Stimulated activated CD8-positive, alpha-beta memory T cell treated with anti-CD3 and anti-CD28 coated beads, Interleukin-15, amount 100 ng/mL, for 48 hours (primary cell): ENCODE measurements at regions not wholly inside any gene's neighbourhood (a gene's known extent, or its start where the extent isn't known, plus 50 kb on each side); places are given as distances from the start of the nearest gene placed in this dataset.
"Not testable (repeated sequence)": the region's sequence is repeated elsewhere in the genome, so short reads cannot be mapped to it uniquely, and the experiment has no call there.

ENCODE experiments used
- DNase-seq, 2 donors: peaks; one replicate each; pipeline ENCODE4 v3.0.0-alpha.2; 2020; ENCODE audit warnings: low read depth in 2 of 2

DNA sequence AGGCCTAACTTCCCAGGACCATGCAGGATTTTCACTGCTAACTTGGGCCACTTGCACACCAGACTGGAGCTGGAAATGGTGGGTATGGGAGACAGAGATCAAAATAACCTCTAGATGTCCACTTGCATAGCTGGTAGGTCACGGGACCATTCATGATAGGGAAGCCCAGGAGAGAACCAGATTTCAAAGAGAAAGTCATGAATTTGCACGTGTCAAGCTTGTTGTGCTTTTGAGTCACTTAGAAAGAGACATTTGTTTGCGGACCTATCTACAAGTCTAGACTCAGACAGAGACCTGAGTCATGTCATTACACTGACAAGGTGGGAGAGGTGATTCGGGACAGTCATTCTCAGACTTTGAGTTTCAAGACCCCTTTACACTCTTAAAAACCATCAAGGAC is 704.1 kb downstream of the DTWD2 start:
- DNase-seq: not testable (repeated sequence)

DNA sequence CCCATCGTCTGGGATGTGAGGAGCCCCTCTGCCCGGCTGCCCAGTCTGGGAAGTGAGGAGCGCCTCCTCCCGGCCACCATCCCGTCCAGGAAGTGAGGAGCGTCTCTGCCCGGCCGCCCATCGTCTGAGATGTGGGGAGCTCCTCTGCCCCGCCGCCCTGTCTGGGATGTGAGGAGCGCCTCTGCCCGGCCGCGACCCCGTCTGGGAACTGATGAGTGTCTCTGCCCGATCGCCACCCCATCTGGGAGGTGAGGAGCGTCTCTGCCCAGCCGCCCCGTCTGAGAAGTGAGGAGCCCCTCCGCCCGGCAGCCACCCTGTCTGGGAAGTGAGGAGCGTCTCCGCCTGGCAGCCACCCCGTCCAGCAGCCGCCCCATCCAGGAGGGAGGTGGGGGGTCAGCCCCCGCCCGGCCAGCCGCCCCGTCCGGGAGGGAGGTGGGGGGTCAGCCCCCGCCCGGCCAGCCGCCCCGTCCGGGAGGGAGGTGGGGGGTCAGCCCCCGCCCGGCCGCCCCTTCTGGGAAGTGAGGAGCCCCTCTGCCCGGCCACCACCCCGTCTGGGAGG is 705.8 kb downstream of the DTWD2 start:
- not testable (repeated sequence) for DNase-seq

DNA sequence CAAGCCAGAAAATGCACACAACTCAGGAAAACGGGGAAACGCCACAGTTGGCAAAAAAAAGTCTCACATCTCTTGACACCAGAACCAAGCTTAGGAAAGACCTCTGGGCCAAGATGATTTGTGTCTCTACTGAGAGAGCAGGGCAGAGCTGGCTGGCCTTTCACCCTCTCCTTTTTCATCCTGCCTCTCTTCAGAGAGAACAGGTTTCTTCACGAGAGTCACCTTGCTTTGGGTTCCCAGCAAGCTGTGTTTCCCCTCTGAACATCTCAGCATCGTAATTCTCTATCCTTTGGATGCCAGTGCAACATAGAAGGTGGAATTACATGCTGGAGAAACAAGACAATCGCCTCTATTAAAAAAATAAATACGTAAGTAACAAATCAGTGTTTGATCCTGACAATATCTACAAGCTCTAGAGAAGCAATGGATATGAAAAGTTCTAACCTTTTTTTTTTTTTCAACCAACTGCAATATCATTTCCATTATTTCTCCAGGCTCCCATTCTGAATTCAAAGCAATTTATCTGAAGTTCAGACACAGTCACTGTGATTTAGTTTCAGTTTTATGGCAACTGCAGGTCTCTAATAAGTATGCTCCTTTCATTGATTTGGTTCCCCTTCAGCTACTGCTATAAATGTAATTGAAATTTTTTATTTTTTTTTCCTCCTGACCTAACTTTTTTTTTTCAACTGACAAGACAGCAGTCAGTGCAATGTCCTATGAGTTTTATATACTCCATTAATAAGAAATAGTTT is 708.6 kb downstream of the DTWD2 start:
- no peak for DNase-seq

GRCh38 chr5:118270526-118270925 is 717.8 kb downstream of the DTWD2 start:
- no peak for DNase-seq

DNA sequence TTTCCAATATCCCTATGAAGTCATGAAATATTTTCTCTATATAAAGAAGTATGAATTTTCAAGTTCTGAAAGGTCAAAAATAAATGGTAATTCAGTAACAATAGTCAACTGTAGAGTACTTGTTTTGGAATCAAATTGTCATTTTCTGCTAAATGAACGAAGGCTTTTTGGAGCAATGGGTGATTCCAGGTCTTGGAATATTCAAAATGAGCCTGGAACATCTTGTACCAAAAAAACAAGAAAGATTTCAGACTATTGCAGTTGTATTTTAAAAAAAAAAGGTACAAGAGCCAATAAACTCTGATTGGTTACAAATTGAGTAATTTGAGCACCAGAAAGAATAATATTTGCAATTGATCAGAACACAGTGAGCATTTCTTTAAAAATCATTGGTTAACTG is 730.1 kb downstream of the DTWD2 start:
- DNase-seq: no peak

DNA sequence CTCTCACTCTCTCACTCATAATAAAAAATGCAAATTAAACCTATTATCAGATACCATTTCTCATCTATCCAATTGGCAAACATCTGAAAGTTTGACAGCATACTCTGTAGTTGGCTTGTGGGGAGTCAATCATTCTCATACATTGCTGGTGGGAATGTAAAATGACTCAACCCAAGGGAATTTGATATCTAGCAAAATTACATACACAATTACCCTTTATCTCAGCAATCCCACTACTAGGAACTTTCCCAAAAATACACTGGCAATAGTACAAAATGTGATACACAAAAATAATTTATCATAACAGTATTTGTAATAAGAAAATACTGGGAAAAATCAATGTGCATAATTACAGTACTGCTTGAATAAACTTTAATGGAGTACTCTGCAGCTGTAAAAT is 731.3 kb downstream of the DTWD2 start:
- DNase-seq: no peak

- no peak for DNase-seq
Observed at GRCh38 chr5:118253225-118254061, 734.9 kb downstream of the DTWD2 start.

DNA sequence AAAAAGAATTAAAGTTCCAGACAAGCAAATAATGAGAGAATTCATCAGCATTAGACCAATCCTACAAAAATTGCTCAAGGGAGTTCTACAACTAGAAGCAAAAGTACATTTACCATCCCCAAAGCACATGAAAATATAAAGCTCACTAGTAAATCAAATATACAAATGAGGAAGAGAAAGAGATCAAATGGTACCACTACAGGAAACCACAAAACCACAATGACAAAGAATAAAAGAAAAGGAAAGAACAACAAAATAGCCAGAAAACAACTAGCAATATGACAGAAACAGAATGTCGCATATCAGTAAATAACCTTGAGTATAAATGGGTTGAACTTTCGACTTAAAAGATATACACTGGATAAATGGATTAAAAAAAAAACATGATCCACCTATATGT is 739.0 kb downstream of the DTWD2 start:
- no peak for DNase-seq

- DNase-seq: no peak
Observed at GRCh38 chr5:118247458-118247857, 740.9 kb downstream of the DTWD2 start.

GRCh38 chr5:118243613-118244012 is 744.7 kb downstream of the DTWD2 start:
- DNase-seq: no peak

DNA sequence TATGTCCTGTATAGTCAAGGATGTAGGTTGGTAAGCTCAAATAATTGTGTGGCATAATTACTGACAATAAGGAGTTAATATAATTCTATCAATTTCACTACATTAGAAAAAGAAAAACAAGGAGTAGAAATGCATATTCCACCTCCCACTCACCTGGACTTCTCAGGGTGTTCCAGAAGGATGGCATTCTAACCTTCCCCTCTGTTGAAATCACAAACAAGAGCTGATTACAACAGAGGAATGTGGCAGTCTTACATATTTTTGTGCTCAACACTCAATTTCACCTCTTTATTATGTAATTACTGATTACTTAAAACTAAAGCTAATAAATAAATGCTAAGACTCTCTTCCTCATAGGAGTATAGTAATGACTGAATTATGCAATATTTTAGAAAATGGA is 745.3 kb downstream of the DTWD2 start:
- no peak for DNase-seq

GRCh38 chr5:118236108-118236849 is 752.1 kb downstream of the DTWD2 start:
- no peak for DNase-seq

DNA sequence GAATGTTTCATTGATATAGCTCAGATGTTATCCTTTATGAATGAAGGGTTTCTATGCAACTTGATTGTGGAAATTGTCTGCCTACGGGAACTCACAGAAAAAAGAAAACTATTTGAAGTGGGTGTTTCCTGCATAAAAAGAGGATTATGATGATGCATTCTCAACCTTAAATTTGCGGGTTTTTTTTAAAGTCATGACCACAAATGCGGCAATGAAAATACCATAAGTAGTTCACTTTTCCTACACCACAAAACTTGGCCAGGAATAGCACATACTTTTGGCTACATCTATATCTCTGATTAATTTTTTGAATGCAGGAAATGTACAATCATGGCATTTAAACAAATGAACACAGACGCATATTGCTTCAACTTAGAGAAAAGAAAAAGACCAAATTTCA is 754.7 kb downstream of the DTWD2 start:
- DNase-seq: no peak

DNA sequence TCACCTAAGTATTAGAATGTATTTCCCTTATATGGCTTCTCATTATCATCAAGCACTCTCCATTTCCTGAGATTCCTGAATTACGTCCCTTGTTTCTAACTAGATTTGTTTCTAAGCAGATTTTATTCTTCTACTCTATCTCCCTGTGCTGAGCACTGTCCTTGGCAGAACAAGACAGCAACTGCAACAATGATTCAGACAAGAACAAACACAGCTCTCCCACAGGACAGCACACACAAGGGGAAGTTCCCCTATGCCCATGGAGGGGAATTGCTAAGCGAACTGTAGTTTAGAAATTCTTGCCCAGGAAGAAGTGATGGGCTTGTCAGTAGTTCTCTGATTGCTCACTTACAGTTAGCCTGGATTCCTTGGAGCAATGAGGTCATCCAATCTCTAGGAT is 759.9 kb downstream of the DTWD2 start:
- no peak for DNase-seq

GRCh38 chr5:118224546-118224945 is 763.8 kb downstream of the DTWD2 start:
- no peak for DNase-seq

DNA sequence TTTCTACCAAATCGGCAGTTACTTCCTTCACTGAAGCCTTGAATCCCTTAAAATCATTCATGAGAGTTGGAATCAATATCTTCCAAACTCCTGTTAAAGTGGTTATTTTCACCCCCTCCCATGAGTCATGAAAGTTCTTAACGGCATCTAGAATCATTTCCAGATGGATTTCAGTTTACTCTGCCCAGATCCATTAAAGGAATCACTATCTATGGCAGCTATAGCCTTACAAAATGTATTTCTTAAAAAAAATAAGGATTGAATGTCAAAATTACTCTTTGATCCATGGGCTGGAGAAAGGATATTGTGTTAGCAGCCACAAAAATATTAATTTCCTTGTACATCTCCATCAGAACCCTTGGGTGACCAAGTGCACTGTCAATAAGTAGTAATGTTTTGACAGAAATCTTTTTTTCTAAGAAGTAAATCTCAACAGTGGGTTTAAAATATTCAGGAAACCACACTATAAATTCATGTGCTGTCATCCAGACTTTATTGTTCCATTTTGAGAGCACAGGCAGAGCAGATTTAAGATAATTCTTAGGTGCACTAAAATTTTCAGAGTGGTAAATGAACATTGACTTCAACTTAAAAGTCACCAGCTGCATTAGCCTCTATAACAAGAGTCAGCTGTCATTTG is 767.7 kb downstream of the DTWD2 start:
- DNase-seq: no peak

- DNase-seq: no peak
Observed at GRCh38 chr5:118211606-118212005, 776.7 kb downstream of the DTWD2 start.

DNA sequence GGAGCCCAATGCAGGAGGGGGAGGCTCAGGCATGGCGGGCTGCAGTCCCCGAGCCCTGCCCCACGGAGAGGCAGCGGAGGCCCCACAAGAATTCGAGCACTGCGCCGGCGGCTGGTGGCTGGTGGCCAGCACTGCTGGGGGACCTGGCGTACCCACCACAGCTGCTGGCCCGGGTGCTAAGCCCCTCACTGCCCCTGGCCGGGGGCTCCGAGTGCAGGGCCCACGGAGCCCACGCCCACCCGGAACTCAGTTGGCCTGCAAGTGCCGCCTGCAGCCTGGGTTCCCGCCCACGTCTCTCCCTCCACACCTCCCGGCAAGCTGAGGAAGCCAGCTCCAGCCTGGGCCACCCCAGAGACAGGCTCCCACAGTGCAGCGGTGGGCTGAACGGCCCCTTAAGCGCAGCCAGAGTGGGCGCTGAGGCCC is 780.3 kb downstream of the DTWD2 start:
- DNase-seq: no peak

DNA sequence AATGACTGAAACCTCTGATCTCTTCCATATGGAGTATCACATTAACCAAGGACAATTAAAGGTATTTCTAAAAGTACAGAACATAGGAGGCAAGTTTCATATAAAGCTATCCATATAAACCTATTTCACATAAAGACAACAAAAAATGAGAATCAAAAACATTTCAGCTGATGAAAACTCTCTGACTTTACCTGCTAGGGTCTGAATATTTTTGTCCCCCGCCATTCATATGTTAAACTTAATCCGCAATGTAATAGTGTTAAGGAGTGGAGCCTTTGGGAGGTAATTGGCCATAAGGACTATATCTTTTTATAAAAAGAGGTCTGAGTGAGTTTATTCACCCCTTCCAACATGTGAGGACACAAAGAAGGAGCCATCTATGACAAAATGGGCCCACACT is 788.5 kb downstream of the DTWD2 start:
- DNase-seq: no peak

DNA sequence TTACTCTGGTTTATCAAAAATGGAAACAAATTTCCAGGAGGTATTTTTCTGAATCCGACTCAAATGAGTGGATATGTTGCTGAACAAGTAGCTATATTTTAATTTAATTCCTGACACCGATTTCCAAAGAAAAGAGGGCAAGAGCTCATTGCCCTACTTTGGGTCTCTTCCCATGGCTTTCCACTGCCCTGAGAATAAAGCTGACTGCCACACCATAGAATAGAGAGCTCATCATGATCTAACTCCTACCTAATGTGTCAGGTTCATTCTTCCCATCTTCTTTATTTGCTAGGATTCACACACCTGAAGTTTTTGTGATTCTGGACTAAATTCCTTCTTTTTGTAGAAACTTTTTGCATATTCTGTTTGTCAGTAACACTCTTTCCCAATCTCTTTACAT is 792.1 kb downstream of the DTWD2 start:
- no peak for DNase-seq

- no peak for DNase-seq
Observed at GRCh38 chr5:118195211-118195610, 793.1 kb downstream of the DTWD2 start.
